Activated CD4-positive, alpha-beta T cell treated with anti-CD3 and anti-CD28 coated beads, Interleukin-2, Interleukin-6, amounts not matched to agents 100 ng/mL and 50 ng/mL, durations not matched to agents 16 hours and 8 hours (primary cell): ENCODE measurements at regions not wholly inside any gene's neighbourhood (a gene's known extent, or its start where the extent isn't known, plus 50 kb on each side); places are given as distances from the start of the nearest gene placed in this dataset.
"Not testable (repeated sequence)": the region's sequence is repeated elsewhere in the genome, so short reads cannot be mapped to it uniquely, and the experiment has no call there.

ENCODE experiments used
- DNase-seq: peaks from one replicate; pipeline ENCODE4 v3.0.0-alpha.2; 2020

- DNase-seq = no peak
Measured at GRCh38 chr6:55064711-55065420, 109.4 kb upstream of the HCRTR2 start.

GRCh38 chr6:55069132-55069781, 105.1 kb upstream of the HCRTR2 start:
- peak; percentile 9 for DNase-seq

- no peak for DNase-seq
Measured at GRCh38 chr6:55082021-55082420, 92.3 kb upstream of the HCRTR2 start.

GRCh38 chr6:55088011-55088410, 86.3 kb upstream of the HCRTR2 start:
- not testable (repeated sequence) for DNase-seq

GRCh38 chr6:55088902-55089301, 85.4 kb upstream of the HCRTR2 start:
- no peak for DNase-seq

- no peak for DNase-seq
Measured at GRCh38 chr6:55089325-55089724, 85.0 kb upstream of the HCRTR2 start.

- DNase-seq = no peak
Measured at GRCh38 chr6:55100686-55101085, 73.6 kb upstream of the HCRTR2 start.

GRCh38 chr6:55101157-55101556, 73.2 kb upstream of the HCRTR2 start:
- no peak for DNase-seq

- no peak for DNase-seq
Measured at GRCh38 chr6:55108134-55109130, 65.9 kb upstream of the HCRTR2 start.

- no peak for DNase-seq
Measured at GRCh38 chr6:55117267-55117666, 57.0 kb upstream of the HCRTR2 start.

- DNase-seq = not testable (repeated sequence)
Measured at GRCh38 chr6:55124241-55124640, 50.1 kb upstream of the HCRTR2 start.
